ENCODE measurements at regions not wholly inside any gene's neighbourhood (a gene's known extent, or its start where the extent isn't known, plus 50 kb on each side); places are given as distances from the start of the nearest gene placed in this dataset.

- TF ChIP-seq, protein P1, sequence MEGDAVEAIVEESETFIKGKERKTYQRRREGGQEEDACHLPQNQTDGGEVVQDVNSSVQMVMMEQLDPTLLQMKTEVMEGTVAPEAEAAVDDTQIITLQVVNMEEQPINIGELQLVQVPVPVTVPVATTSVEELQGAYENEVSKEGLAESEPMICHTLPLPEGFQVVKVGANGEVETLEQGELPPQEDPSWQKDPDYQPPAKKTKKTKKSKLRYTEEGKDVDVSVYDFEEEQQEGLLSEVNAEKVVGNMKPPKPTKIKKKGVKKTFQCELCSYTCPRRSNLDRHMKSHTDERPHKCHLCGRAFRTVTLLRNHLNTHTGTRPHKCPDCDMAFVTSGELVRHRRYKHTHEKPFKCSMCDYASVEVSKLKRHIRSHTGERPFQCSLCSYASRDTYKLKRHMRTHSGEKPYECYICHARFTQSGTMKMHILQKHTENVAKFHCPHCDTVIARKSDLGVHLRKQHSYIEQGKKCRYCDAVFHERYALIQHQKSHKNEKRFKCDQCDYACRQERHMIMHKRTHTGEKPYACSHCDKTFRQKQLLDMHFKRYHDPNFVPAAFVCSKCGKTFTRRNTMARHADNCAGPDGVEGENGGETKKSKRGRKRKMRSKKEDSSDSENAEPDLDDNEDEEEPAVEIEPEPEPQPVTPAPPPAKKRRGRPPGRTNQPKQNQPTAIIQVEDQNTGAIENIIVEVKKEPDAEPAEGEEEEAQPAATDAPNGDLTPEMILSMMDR (IDR thresholded peaks at IDR 0.05 in 4 of 5, conservative IDR thresholded peaks at IDR 0.05 in 1 of 5): no peak
- no peak for TF ChIP-seq POLR2A (IDR thresholded peaks at IDR 0.05)
Observed at GRCh38 chr2:78315368-78315767, 710.1 kb upstream of the REG3G start.
